H1 (cell line): ENCODE measurements at regions not wholly inside any gene's neighbourhood (a gene's known extent, or its start where the extent isn't known, plus 50 kb on each side); places are given as distances from the start of the nearest gene placed in this dataset.

Experiments used
- ATF2 ChIP-seq: IDR thresholded peaks from 2 replicates; pipeline ENCODE4 v1.6.1; 2012; ENCODE audit warnings: low read length, inconsistent platforms
- BCL11A ChIP-seq, 2 experiments: IDR thresholded peaks; one replicate each; pipeline ENCODE4 v1.6.1; 2011; ENCODE audit warnings: low read depth in 2 of 2, low read length in 2 of 2, mild to moderate bottlenecking in 2 of 2
- BRCA1 ChIP-seq: IDR thresholded peaks from 2 replicates; pipeline ENCODE4 v1.6.1; 2012; ENCODE audit warnings: low read depth, low read length, improper control_type of control experiment
- CBX8 ChIP-seq: fragments of 300-800, 300-1000 bp; sonication (generic); IDR thresholded peaks from 2 replicates; pipeline ENCODE4 v1.7.1; 2016; ENCODE audit warnings: low read depth, low read length, borderline replicate concordance
- CHD2 ChIP-seq: IDR thresholded peaks from 2 replicates; pipeline ENCODE4 v1.6.1; 2012; ENCODE audit warnings: low read length, improper control_type of control experiment
- CTBP2 ChIP-seq: IDR thresholded peaks from 2 replicates; pipeline ENCODE4 v1.7.0; 2011; ENCODE audit warnings: borderline replicate concordance, mild to moderate bottlenecking, moderate library complexity, mixed read lengths, low read length; ENCODE audit not compliant: insufficient read depth, insufficient read length
- E2F6 ChIP-seq: IDR thresholded peaks from 2 replicates; pipeline ENCODE4 v1.6.1; 2012; ENCODE audit warnings: inconsistent platforms
- EGR1 ChIP-seq: IDR thresholded peaks from 2 replicates; pipeline ENCODE4 v1.6.1; 2011; ENCODE audit warnings: low read depth, low read length, borderline replicate concordance
- GTF2F1 ChIP-seq: IDR thresholded peaks from 2 replicates; pipeline ENCODE4 v1.6.1; 2012; ENCODE audit warnings: low read depth, low read length, improper control_type of control experiment, borderline replicate concordance
- JUND ChIP-seq: IDR thresholded peaks from 2 replicates; pipeline ENCODE4 v1.6.1; 2011; ENCODE audit warnings: mild to moderate bottlenecking, improper control_type of control experiment, low read length
- KDM1A ChIP-seq: fragments of 200-600, 300-600 bp; sonication (generic); IDR thresholded peaks from 2 replicates; pipeline ENCODE4 v1.7.1; 2016; ENCODE audit warnings: mild to moderate bottlenecking, low read length, borderline replicate concordance
- KDM4A ChIP-seq: IDR thresholded peaks from one replicate; pipeline ENCODE4 v1.7.1; 2012; ENCODE audit warnings: low read depth, mild to moderate bottlenecking, moderate library complexity, low read length, inconsistent platforms; ENCODE audit not compliant: severe bottlenecking
- KDM5A ChIP-seq: fragments of 200-600 bp; IDR thresholded peaks from 2 replicates; pipeline ENCODE4 v1.7.1; 2012; ENCODE audit warnings: mild to moderate bottlenecking, low read length, inconsistent platforms, mixed read lengths
- MAFK ChIP-seq: IDR thresholded peaks from 2 replicates; pipeline ENCODE4 v1.6.1; 2012; ENCODE audit warnings: low read depth, mild to moderate bottlenecking, improper control_type of control experiment, low read length
- POLR2AphosphoS5 ChIP-seq: IDR thresholded peaks from 2 replicates; pipeline ENCODE4 v1.6.1; 2011; ENCODE audit warnings: low read depth, low read length
- RXRA ChIP-seq: IDR thresholded peaks from 2 replicates; pipeline ENCODE4 v1.6.1; 2011; ENCODE audit warnings: low read depth, mild to moderate bottlenecking, low read length, moderate library complexity; ENCODE audit not compliant: insufficient read depth
- SIRT6 ChIP-seq: IDR thresholded peaks from one replicate; pipeline ENCODE4 v1.7.1; 2012; ENCODE audit warnings: low read length, inconsistent platforms
- SIX5 ChIP-seq: IDR thresholded peaks from 2 replicates; pipeline ENCODE4 v1.6.1; 2011; ENCODE audit warnings: mild to moderate bottlenecking, low read depth, low read length
- SP4 ChIP-seq: IDR thresholded peaks from 2 replicates; pipeline ENCODE4 v1.6.1; 2012; ENCODE audit warnings: low read length, inconsistent platforms
- TAF7 ChIP-seq: optimal IDR thresholded peaks from 2 replicates; pipeline ENCODE3; 2011; ENCODE audit warnings: low read depth, mild to moderate bottlenecking, inconsistent platforms, low read length, moderate library complexity, borderline replicate concordance
- TCF12 ChIP-seq: IDR thresholded peaks from 2 replicates; pipeline ENCODE4 v1.6.1; 2011; ENCODE audit warnings: low read depth, mild to moderate bottlenecking, low read length
- TF ChIP-seq, protein P1 (sequence below): IDR thresholded peaks from 2 replicates; pipeline ENCODE4 v1.6.1; 2011; ENCODE audit warnings: low read length, improper control_type of control experiment

DNA sequence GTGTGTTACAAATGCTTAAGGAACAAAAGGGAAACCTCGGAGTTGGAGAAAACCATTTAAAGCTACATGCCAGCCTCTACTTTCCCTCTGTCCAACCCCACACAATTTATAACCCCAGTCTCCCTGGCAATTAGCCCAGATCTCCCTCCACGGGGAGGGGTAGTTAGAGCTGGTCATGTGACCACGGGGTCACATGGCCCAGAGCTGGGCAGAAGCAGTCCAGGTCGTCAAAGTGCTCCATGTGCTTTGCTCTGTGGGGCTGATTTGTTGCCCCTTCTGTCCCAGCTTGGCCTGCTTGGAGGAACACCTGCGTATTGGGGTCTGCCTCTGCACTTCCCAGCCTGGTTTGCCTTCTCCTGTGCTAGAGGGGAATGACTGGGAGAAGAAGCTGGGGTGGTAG, 219.1 kb downstream of the RBM19 start (continued):
- TF ChIP-seq RXRA, result no peak
- no peak for TF ChIP-seq TAF7
- TF ChIP-seq CHD2, result no peak
- no peak for TF ChIP-seq TCF12
- no peak for TF ChIP-seq CBX8
- TF ChIP-seq JUND, result no peak
- TF ChIP-seq SP4, result peak; percentile 97
- TF ChIP-seq KDM5A, result no peak
- no peak for TF ChIP-seq BRCA1
- no peak for TF ChIP-seq KDM1A
- no peak for TF ChIP-seq CTBP2
- TF ChIP-seq KDM4A, result no peak
- TF ChIP-seq SIRT6, result no peak
- TF ChIP-seq POLR2AphosphoS5, result no peak
- TF ChIP-seq GTF2F1, result no peak
- no peak for TF ChIP-seq SIX5
- peak; percentile 96 for TF ChIP-seq E2F6
- no peak for TF ChIP-seq EGR1
- TF ChIP-seq MAFK, result no peak
- TF ChIP-seq ATF2, result no peak
- TF ChIP-seq BCL11A (IDR thresholded peaks at IDR 0.05; ENCODE audit: low read depth in 2 of 2, low read length in 2 of 2), result no peak
- TF ChIP-seq, protein P1, sequence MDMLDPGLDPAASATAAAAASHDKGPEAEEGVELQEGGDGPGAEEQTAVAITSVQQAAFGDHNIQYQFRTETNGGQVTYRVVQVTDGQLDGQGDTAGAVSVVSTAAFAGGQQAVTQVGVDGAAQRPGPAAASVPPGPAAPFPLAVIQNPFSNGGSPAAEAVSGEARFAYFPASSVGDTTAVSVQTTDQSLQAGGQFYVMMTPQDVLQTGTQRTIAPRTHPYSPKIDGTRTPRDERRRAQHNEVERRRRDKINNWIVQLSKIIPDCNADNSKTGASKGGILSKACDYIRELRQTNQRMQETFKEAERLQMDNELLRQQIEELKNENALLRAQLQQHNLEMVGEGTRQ, result peak; percentile 97
